H1 (cell line): ENCODE measurements at regions not wholly inside any gene's neighbourhood (a gene's known extent, or its start where the extent isn't known, plus 50 kb on each side); places are given as distances from the start of the nearest gene placed in this dataset.

ENCODE experiments used
- CBX5 ChIP-seq: fragments of 300-800, 300-1000 bp; sonication (generic); IDR thresholded peaks from 2 replicates; pipeline ENCODE4 v1.7.1; 2016; ENCODE audit warnings: antibody characterized with exemption, low read length, low read depth
- E2F6 ChIP-seq: IDR thresholded peaks from 2 replicates; pipeline ENCODE4 v1.6.1; 2012; ENCODE audit warnings: inconsistent platforms
- KDM1A ChIP-seq: fragments of 200-600, 300-600 bp; sonication (generic); IDR thresholded peaks from 2 replicates; pipeline ENCODE4 v1.7.1; 2016; ENCODE audit warnings: mild to moderate bottlenecking, low read length, borderline replicate concordance
- RNF2 ChIP-seq: fragments of 200-900, 300-1000 bp; sonication (generic); IDR thresholded peaks from 2 replicates; pipeline ENCODE4 v1.7.1; 2016; ENCODE audit warnings: borderline replicate concordance, low read depth, mild to moderate bottlenecking, antibody characterized with exemption, low read length; ENCODE audit not compliant: poor library complexity, severe bottlenecking; ENCODE audit errors: missing control alignments
- SIX5 ChIP-seq: IDR thresholded peaks from 2 replicates; pipeline ENCODE4 v1.6.1; 2011; ENCODE audit warnings: mild to moderate bottlenecking, low read depth, low read length
- SP4 ChIP-seq: IDR thresholded peaks from 2 replicates; pipeline ENCODE4 v1.6.1; 2012; ENCODE audit warnings: low read length, inconsistent platforms
- SUZ12 ChIP-seq: fragments of 200-600 bp; sonication (generic); IDR thresholded peaks from 2 replicates; pipeline ENCODE4 v1.6.1; 2012; ENCODE audit warnings: mild to moderate bottlenecking, inconsistent platforms, low read length, moderate library complexity, mixed read lengths
- TCF12 ChIP-seq: IDR thresholded peaks from 2 replicates; pipeline ENCODE4 v1.6.1; 2011; ENCODE audit warnings: low read depth, mild to moderate bottlenecking, low read length
- YY1 ChIP-seq: IDR thresholded peaks from 2 replicates; pipeline ENCODE4 v1.6.1; 2011; ENCODE audit warnings: low read depth, mild to moderate bottlenecking, low read length
- TF ChIP-seq, protein P1 (sequence below): fragments of 300-600 bp; sonication (generic); IDR thresholded peaks from 2 replicates; pipeline ENCODE4 v1.7.1; 2012; ENCODE audit warnings: low read length, moderate library complexity, mild to moderate bottlenecking, inconsistent platforms; ENCODE audit not compliant: insufficient replicate concordance
- TF ChIP-seq, protein P2 (sequence below): IDR thresholded peaks from 2 replicates; pipeline ENCODE4 v1.6.1; 2012; ENCODE audit warnings: inconsistent platforms

DNA sequence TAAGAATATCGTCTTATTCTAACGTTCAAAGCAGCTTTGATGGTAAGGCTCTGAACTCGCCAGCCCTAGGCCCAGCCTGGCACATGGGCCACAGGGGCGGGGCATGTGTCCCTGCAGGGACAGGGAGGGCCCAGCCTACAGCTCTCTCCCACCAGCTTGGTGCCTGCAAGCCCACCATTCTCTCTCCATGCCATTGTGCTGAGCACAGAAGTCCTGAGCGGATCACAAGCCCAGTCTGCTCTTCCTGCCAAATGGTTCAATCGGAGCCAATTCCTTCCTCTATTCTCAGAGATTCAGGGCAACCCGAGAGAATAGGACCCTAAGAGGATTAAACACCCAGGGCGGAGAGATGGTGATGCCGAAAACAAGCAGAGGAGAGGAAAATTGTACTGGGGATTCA, 50.3 kb upstream of the APCDD1 start (continued):
- TF ChIP-seq, protein P1, sequence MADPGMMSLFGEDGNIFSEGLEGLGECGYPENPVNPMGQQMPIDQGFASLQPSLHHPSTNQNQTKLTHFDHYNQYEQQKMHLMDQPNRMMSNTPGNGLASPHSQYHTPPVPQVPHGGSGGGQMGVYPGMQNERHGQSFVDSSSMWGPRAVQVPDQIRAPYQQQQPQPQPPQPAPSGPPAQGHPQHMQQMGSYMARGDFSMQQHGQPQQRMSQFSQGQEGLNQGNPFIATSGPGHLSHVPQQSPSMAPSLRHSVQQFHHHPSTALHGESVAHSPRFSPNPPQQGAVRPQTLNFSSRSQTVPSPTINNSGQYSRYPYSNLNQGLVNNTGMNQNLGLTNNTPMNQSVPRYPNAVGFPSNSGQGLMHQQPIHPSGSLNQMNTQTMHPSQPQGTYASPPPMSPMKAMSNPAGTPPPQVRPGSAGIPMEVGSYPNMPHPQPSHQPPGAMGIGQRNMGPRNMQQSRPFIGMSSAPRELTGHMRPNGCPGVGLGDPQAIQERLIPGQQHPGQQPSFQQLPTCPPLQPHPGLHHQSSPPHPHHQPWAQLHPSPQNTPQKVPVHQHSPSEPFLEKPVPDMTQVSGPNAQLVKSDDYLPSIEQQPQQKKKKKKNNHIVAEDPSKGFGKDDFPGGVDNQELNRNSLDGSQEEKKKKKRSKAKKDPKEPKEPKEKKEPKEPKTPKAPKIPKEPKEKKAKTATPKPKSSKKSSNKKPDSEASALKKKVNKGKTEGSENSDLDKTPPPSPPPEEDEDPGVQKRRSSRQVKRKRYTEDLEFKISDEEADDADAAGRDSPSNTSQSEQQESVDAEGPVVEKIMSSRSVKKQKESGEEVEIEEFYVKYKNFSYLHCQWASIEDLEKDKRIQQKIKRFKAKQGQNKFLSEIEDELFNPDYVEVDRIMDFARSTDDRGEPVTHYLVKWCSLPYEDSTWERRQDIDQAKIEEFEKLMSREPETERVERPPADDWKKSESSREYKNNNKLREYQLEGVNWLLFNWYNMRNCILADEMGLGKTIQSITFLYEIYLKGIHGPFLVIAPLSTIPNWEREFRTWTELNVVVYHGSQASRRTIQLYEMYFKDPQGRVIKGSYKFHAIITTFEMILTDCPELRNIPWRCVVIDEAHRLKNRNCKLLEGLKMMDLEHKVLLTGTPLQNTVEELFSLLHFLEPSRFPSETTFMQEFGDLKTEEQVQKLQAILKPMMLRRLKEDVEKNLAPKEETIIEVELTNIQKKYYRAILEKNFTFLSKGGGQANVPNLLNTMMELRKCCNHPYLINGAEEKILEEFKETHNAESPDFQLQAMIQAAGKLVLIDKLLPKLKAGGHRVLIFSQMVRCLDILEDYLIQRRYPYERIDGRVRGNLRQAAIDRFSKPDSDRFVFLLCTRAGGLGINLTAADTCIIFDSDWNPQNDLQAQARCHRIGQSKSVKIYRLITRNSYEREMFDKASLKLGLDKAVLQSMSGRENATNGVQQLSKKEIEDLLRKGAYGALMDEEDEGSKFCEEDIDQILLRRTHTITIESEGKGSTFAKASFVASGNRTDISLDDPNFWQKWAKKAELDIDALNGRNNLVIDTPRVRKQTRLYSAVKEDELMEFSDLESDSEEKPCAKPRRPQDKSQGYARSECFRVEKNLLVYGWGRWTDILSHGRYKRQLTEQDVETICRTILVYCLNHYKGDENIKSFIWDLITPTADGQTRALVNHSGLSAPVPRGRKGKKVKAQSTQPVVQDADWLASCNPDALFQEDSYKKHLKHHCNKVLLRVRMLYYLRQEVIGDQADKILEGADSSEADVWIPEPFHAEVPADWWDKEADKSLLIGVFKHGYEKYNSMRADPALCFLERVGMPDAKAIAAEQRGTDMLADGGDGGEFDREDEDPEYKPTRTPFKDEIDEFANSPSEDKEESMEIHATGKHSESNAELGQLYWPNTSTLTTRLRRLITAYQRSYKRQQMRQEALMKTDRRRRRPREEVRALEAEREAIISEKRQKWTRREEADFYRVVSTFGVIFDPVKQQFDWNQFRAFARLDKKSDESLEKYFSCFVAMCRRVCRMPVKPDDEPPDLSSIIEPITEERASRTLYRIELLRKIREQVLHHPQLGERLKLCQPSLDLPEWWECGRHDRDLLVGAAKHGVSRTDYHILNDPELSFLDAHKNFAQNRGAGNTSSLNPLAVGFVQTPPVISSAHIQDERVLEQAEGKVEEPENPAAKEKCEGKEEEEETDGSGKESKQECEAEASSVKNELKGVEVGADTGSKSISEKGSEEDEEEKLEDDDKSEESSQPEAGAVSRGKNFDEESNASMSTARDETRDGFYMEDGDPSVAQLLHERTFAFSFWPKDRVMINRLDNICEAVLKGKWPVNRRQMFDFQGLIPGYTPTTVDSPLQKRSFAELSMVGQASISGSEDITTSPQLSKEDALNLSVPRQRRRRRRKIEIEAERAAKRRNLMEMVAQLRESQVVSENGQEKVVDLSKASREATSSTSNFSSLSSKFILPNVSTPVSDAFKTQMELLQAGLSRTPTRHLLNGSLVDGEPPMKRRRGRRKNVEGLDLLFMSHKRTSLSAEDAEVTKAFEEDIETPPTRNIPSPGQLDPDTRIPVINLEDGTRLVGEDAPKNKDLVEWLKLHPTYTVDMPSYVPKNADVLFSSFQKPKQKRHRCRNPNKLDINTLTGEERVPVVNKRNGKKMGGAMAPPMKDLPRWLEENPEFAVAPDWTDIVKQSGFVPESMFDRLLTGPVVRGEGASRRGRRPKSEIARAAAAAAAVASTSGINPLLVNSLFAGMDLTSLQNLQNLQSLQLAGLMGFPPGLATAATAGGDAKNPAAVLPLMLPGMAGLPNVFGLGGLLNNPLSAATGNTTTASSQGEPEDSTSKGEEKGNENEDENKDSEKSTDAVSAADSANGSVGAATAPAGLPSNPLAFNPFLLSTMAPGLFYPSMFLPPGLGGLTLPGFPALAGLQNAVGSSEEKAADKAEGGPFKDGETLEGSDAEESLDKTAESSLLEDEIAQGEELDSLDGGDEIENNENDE = no peak
- TF ChIP-seq E2F6 (peak; percentile 51; the same call in 1 of the 2 replicates), CBX5 (no peak), RNF2 (no peak), TCF12 (no peak), YY1 (no peak), SP4 (no peak), SIX5 (no peak), SUZ12 (no peak), KDM1A (no peak)
- TF ChIP-seq, protein P2, sequence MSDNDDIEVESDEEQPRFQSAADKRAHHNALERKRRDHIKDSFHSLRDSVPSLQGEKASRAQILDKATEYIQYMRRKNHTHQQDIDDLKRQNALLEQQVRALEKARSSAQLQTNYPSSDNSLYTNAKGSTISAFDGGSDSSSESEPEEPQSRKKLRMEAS = 0 out of 2 replicates have a peak, but pooled peaks have one; percentile 25
